AG10803 (cell line): ENCODE measurements at regions not wholly inside any gene's neighbourhood (a gene's known extent, or its start where the extent isn't known, plus 50 kb on each side); places are given as distances from the start of the nearest gene placed in this dataset.
"Not testable (repeated sequence)": the region's sequence is repeated elsewhere in the genome, so short reads cannot be mapped to it uniquely, and the experiment has no call there.

Experiments
- DNase-seq: peaks from one replicate; pipeline ENCODE4 v3.0.0; 2010; ENCODE audit warnings: low read depth
- H3K4me3 ChIP-seq: 2 replicates; pipeline ENCODE4 v1.5.1; 2011; ENCODE audit warnings: mild to moderate bottlenecking, low read length, control low read depth
- CTCF ChIP-seq: conservative IDR thresholded peaks from 2 replicates; pipeline ENCODE4 v1.5.1; 2011; ENCODE audit warnings: mild to moderate bottlenecking, low read length, control low read depth, inconsistent platforms

- no peak overlapping the region for H3K4me3 ChIP-seq
- TF ChIP-seq CTCF = no peak
- no peak for DNase-seq
These were observed 926.2 kb upstream of the SOX11 start for GRCh38 chr2:4765787-4766530.

- H3K4me3 ChIP-seq = no peak overlapping the region
- no peak for DNase-seq
- no peak for TF ChIP-seq CTCF
These were observed 916.5 kb upstream of the SOX11 start for GRCh38 chr2:4775668-4776067.

GRCh38 chr2:4780679-4781078 is 911.5 kb upstream of the SOX11 start:
- no peak for DNase-seq
- no peak overlapping the region for H3K4me3 ChIP-seq
- no peak for TF ChIP-seq CTCF

GRCh38 chr2:4782647-4783046 is 909.5 kb upstream of the SOX11 start:
- no peak for DNase-seq
- no peak for TF ChIP-seq CTCF
- no peak overlapping the region for H3K4me3 ChIP-seq

- DNase-seq = no peak
- no peak overlapping the region for H3K4me3 ChIP-seq
- TF ChIP-seq CTCF = no peak
These were observed 900.7 kb upstream of the SOX11 start for GRCh38 chr2:4791488-4791887.

GRCh38 chr2:4792126-4792525 is 900.1 kb upstream of the SOX11 start:
- no peak for DNase-seq
- TF ChIP-seq CTCF = no peak
- no peak overlapping the region for H3K4me3 ChIP-seq

GRCh38 chr2:4803396-4803795 is 888.8 kb upstream of the SOX11 start:
- no peak overlapping the region for H3K4me3 ChIP-seq
- no peak for DNase-seq
- no peak for TF ChIP-seq CTCF

- DNase-seq = not testable (repeated sequence)
These were observed 878.0 kb upstream of the SOX11 start for GRCh38 chr2:4814137-4814536.

More at GRCh38 chr2:4814137-4814536, 878.0 kb upstream of the SOX11 start:
- not testable (repeated sequence) for H3K4me3 ChIP-seq
